DND-41 (cell line): ENCODE measurements at regions not wholly inside any gene's neighbourhood (a gene's known extent, or its start where the extent isn't known, plus 50 kb on each side); places are given as distances from the start of the nearest gene placed in this dataset.

Experiments
- ATAC-seq: fragments of 200-7000 bp; cut with Tn5 transposase; 3 replicates; pipeline ENCODE4 v1.9.1; 2021; ENCODE audit warnings: low read depth; ENCODE audit not compliant: insufficient read depth
- DNase-seq: peaks from one replicate; pipeline ENCODE4 v3.0.0-alpha.2; 2020
- H2AFZ ChIP-seq: 2 replicates; pipeline ENCODE4 v1.6.0; 2012; ENCODE audit warnings: low read depth, low read length
- H3K27ac ChIP-seq: 2 replicates; pipeline ENCODE4 v1.5.1; 2012; ENCODE audit warnings: low read length, inconsistent platforms
- H3K27me3 ChIP-seq: fragments of 200-600 bp; sonication (generic); 2 replicates; pipeline ENCODE4 v1.6.0; 2012; ENCODE audit warnings: low read length, mild to moderate bottlenecking, inconsistent platforms; ENCODE audit not compliant: insufficient read depth, poor library complexity
- H3K36me3 ChIP-seq: 2 replicates; pipeline ENCODE4 v1.5.1; 2012; ENCODE audit warnings: low read length, inconsistent platforms; ENCODE audit not compliant: insufficient read depth
- H3K4me1 ChIP-seq: 2 replicates; pipeline ENCODE4 v1.5.1; 2012; ENCODE audit warnings: mild to moderate bottlenecking, low read length; ENCODE audit not compliant: insufficient read depth
- H3K4me2 ChIP-seq: 2 replicates; pipeline ENCODE4 v1.6.0; 2012; ENCODE audit warnings: mild to moderate bottlenecking, moderate library complexity, low read length, inconsistent platforms; ENCODE audit not compliant: insufficient read depth
- H3K4me3 ChIP-seq, 2 experiments: fragments of 200-600 bp in 1 of 2; shearing (Covaris generic) in 1 of 2; 2 replicates each; pipeline ENCODE4 v1.5.1; 2012 to 2016; ENCODE audit warnings: inconsistent platforms in 2 of 2, low read length in 2 of 2, mild to moderate bottlenecking in 2 of 2, low read depth in 1 of 2, moderate library complexity in 1 of 2
- H3K79me2 ChIP-seq: 2 replicates; pipeline ENCODE4 v1.6.0; 2012; ENCODE audit warnings: low read length, inconsistent platforms; ENCODE audit not compliant: insufficient read depth
- H3K9ac ChIP-seq: 2 replicates; pipeline ENCODE4 v1.6.0; 2012; ENCODE audit warnings: low read depth, mild to moderate bottlenecking, inconsistent platforms, low read length, moderate library complexity
- H3K9me3 ChIP-seq: 2 replicates; pipeline ENCODE4 v1.5.1; 2012; ENCODE audit warnings: low read length, moderate library complexity, mild to moderate bottlenecking, inconsistent platforms; ENCODE audit not compliant: insufficient read depth, severe bottlenecking
- H4K20me1 ChIP-seq: 2 replicates; pipeline ENCODE4 v1.6.0; 2012; ENCODE audit warnings: low read length; ENCODE audit not compliant: insufficient read depth
- EZH2 ChIP-seq: IDR thresholded peaks from 3 replicates; pipeline ENCODE4 v1.6.1; 2012; ENCODE audit warnings: borderline replicate concordance, low read depth, mild to moderate bottlenecking, moderate library complexity, low read length, inconsistent platforms; ENCODE audit not compliant: severe bottlenecking
- TF ChIP-seq, protein P1 (sequence below): IDR thresholded peaks from 2 replicates; pipeline ENCODE4 v1.5.1; 2012; ENCODE audit warnings: borderline replicate concordance, low read length, moderate library complexity, mild to moderate bottlenecking; ENCODE audit not compliant: poor library complexity, severe bottlenecking; ENCODE audit errors: extremely low read depth

DNA sequence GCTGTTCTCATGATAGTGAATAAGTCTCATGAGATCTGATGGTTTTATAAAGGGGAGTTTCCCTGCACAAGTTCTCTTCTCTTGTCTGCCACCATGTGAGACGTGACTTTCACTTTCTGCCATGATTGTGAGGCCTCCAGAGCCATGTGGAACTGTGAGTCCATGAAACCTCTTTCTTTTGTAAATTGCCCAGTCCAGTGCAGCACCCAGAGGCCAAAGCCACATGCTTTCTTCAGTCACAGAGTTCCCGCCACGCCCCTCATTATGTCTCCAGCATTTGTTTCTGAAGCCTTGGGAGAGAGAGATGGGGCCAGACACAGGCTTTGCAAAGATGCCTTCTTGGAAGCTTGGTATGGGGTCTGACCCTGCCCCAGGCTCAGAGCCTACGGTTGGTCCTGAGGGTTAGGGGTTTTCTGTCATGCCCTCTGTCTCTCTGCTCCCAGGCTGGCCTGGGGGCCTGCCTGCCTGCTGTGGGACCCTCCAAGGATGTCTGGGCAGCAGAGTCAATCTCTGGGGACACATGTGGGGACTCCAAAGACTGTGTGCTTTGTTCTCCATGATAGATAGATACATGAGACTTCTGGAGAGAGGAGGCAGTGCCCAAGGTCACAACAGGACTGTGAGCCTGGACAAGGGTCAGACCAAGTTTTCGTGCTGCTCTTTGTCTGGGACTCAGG, 114.1 kb upstream of the PRMT8 start:
- ATAC-seq (no peak), DNase-seq (no peak)
- Histone ChIP-seq H3K27me3 (peaks cover 3% of the 10 kb centered on the region), H3K4me3 (no peak overlapping the region), H3K9ac (no peak overlapping the region), H3K27ac (no peak overlapping the region), H3K79me2 (no peaks in the 10 kb centered on the region), H3K36me3 (no peaks in the 10 kb centered on the region), H3K9me3 (peaks cover 5% of the 10 kb centered on the region), H4K20me1 (no peaks in the 10 kb centered on the region), H2AFZ (no peak overlapping the region), H3K4me1 (no peaks in the 10 kb centered on the region), H3K4me2 (no peak overlapping the region)
- no peak for TF ChIP-seq EZH2
- TF ChIP-seq, protein P1, sequence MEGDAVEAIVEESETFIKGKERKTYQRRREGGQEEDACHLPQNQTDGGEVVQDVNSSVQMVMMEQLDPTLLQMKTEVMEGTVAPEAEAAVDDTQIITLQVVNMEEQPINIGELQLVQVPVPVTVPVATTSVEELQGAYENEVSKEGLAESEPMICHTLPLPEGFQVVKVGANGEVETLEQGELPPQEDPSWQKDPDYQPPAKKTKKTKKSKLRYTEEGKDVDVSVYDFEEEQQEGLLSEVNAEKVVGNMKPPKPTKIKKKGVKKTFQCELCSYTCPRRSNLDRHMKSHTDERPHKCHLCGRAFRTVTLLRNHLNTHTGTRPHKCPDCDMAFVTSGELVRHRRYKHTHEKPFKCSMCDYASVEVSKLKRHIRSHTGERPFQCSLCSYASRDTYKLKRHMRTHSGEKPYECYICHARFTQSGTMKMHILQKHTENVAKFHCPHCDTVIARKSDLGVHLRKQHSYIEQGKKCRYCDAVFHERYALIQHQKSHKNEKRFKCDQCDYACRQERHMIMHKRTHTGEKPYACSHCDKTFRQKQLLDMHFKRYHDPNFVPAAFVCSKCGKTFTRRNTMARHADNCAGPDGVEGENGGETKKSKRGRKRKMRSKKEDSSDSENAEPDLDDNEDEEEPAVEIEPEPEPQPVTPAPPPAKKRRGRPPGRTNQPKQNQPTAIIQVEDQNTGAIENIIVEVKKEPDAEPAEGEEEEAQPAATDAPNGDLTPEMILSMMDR = no peak

DNA sequence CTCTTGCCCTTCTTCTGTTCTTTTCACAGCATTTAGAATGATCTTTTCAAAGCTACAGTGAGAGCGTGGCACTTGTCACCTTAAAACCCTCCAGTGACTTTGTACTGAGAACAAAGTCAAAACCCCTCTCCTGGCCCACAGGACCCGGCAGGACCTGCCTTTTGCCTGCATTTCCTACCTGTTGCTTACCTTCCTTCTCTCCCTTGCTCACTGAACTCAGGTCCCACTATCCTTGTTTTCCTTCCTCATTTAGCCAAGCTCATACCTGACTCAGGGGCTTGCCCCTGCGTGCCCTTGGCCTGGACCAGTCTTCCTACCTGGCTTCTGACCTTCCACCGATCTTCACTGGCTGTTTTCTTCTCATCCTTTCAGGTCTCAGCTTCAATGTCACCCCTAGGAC, 112.3 kb upstream of the PRMT8 start:
- Histone ChIP-seq H2AFZ (no peak overlapping the region), H4K20me1 (no peaks in the 10 kb centered on the region), H3K4me3 (no peak overlapping the region), H3K27me3 (peaks cover 3% of the 10 kb centered on the region), H3K27ac (no peak overlapping the region), H3K4me2 (no peak overlapping the region), H3K9ac (no peak overlapping the region), H3K9me3 (peaks cover 5% of the 10 kb centered on the region), H3K4me1 (no peaks in the 10 kb centered on the region), H3K36me3 (no peaks in the 10 kb centered on the region), H3K79me2 (no peaks in the 10 kb centered on the region)
- DNase-seq (no peak), ATAC-seq (no peak)
- TF ChIP-seq, protein P1 = no peak
- TF ChIP-seq EZH2 = no peak

DNA sequence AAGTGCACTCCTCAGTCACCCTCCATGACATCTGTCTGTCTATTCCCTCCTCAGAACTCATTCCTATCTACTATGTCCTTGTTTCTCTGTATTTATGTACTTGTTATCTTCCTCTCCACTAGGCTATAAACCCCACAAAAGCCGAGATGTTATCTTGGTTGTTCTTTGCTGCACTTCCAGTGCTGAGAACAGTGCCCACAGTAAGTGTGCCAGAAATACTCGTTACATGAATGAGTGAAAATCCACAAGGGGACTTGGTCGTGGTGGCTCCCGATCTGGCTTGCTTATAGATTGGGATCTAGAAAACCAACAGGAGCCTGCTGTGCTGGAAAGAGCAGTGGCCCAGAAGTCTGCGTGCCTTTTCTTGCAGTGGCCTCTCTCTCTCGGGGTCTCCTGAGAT, 111.9 kb upstream of the PRMT8 start:
- no peak for ATAC-seq
- H3K79me2 ChIP-seq = no peaks in the 10 kb centered on the region
- H3K36me3 ChIP-seq = no peaks in the 10 kb centered on the region
- no peaks in the 10 kb centered on the region for H3K4me1 ChIP-seq
- peaks cover 3% of the 10 kb centered on the region for H3K27me3 ChIP-seq
- no peaks in the 10 kb centered on the region for H4K20me1 ChIP-seq
- H3K9me3 ChIP-seq = peaks cover 5% of the 10 kb centered on the region
- TF ChIP-seq EZH2 = no peak
- TF ChIP-seq, protein P1 = no peak
- H3K4me3 ChIP-seq = no peak overlapping the region
- no peak overlapping the region for H3K9ac ChIP-seq
- H3K4me2 ChIP-seq = no peak overlapping the region
- H2AFZ ChIP-seq = no peak overlapping the region
- DNase-seq = no peak
- no peak overlapping the region for H3K27ac ChIP-seq
